MM.1S (cell line): ENCODE measurements at regions not wholly inside any gene's neighbourhood (a gene's known extent, or its start where the extent isn't known, plus 50 kb on each side); places are given as distances from the start of the nearest gene placed in this dataset.

Experiments used
- DNase-seq: peaks from one replicate; pipeline ENCODE4 v3.0.0-alpha.2; 2015
- H2AFZ ChIP-seq: fragments of 300-600 bp; sonication (generic); 2 replicates; pipeline ENCODE4 v1.6.0; 2016; ENCODE audit warnings: antibody characterized with exemption, low read length
- H3F3A ChIP-seq: fragments of 300-600 bp; sonication (generic); 2 replicates; pipeline ENCODE4 v1.6.1; 2016; ENCODE audit warnings: mild to moderate bottlenecking, antibody characterized with exemption, low read length, moderate library complexity, mixed read lengths; ENCODE audit not compliant: insufficient read depth
- H3K27ac ChIP-seq: fragments of 300-600 bp; sonication (generic); 2 replicates; pipeline ENCODE4 v1.5.1; 2016; ENCODE audit warnings: mild to moderate bottlenecking, low read length
- H3K27me3 ChIP-seq: fragments of 300-600 bp; sonication (generic); replicated peaks from 2 replicates; pipeline ENCODE4 v1.6.0; 2016; ENCODE audit warnings: low read length; ENCODE audit not compliant: insufficient read depth
- H3K36me3 ChIP-seq: fragments of 300-600 bp; sonication (generic); replicated peaks from 2 replicates; pipeline ENCODE4 v1.6.1; 2016; ENCODE audit warnings: mild to moderate bottlenecking, low read length, mixed read lengths; ENCODE audit not compliant: insufficient read depth
- H3K4me1 ChIP-seq: fragments of 300-600 bp; sonication (generic); 2 replicates; pipeline ENCODE4 v1.6.1; 2016; ENCODE audit warnings: low read length, mixed read lengths
- H3K4me2 ChIP-seq: fragments of 300-600 bp; sonication (generic); 2 replicates; pipeline ENCODE4 v1.6.0; 2016; ENCODE audit warnings: low read depth, low read length
- H3K4me3 ChIP-seq: fragments of 300-600 bp; sonication (generic); 2 replicates; pipeline ENCODE4 v1.5.1; 2016; ENCODE audit warnings: low read length, mixed read lengths
- H3K79me2 ChIP-seq: fragments of 300-600 bp; sonication (generic); 2 replicates; pipeline ENCODE4 v1.6.1; 2016; ENCODE audit warnings: mixed run types, low read length, mixed read lengths
- H3K9ac ChIP-seq: fragments of 300-600 bp; sonication (generic); 2 replicates; pipeline ENCODE4 v1.6.1; 2016; ENCODE audit warnings: low read length, mixed read lengths
- H3K9me2 ChIP-seq: fragments of 300-600 bp; sonication (generic); replicated peaks from 2 replicates; pipeline ENCODE4 v1.6.1; 2016; ENCODE audit warnings: mild to moderate bottlenecking, low read length, mixed read lengths; ENCODE audit not compliant: insufficient read depth
- H3K9me3 ChIP-seq: fragments of 300-600 bp; sonication (generic); replicated peaks from 2 replicates; pipeline ENCODE4 v1.6.1; 2016; ENCODE audit warnings: mild to moderate bottlenecking, low read length, mixed read lengths; ENCODE audit not compliant: insufficient read depth
- H4K20me1 ChIP-seq: fragments of 300-600 bp; sonication (generic); 2 replicates; pipeline ENCODE4 v1.6.1; 2016; ENCODE audit warnings: mild to moderate bottlenecking, low read length, moderate library complexity, mixed read lengths; ENCODE audit not compliant: insufficient read depth
- CTCF ChIP-seq: fragments of 300-600 bp; sonication (generic); IDR thresholded peaks from 2 replicates; pipeline ENCODE4 v1.5.1; 2016; ENCODE audit warnings: antibody characterized with exemption, low read length, mixed read lengths
- EZH2 ChIP-seq: fragments of 300-600 bp; sonication (generic); optimal IDR thresholded peaks from 2 replicates; pipeline ENCODE3; 2017; ENCODE audit warnings: low read depth, mild to moderate bottlenecking, antibody characterized with exemption, low read length, mixed read lengths
- EZH2phosphoT487 ChIP-seq: fragments of 300-600 bp; sonication (generic); IDR thresholded peaks from 2 replicates; pipeline ENCODE4 v1.6.1; 2018; ENCODE audit warnings: antibody characterized with exemption, low read length

DNA sequence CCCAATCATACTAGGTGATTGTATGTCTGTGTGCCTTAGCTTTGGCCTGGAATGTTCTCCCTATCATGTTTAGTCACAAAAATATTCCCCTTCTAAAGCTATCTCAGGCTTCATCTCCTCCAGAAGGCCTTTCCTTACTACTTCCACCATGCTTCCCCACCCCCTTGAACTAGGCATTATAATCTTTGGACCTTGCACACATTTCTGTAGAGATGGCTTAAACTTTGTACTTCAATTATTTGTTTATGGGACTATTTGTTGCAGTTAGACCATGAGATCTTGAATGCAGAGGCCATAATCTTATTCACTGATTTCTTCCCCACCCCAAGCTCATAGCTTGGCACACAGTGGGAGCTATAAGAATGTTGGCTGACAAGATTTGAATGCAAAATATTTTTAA is 262.0 kb upstream of the EDA2R start:
- Histone ChIP-seq H3K4me1 (no peaks in the 10 kb centered on the region), H3K4me2 (no peak overlapping the region), H3K36me3 (no peaks in the 10 kb centered on the region), H3K27me3 (no peaks in the 10 kb centered on the region), H3F3A (no peaks in the 10 kb centered on the region), H3K9ac (no peak overlapping the region), H3K9me3 (no peaks in the 10 kb centered on the region), H2AFZ (no peak overlapping the region), H3K27ac (no peak overlapping the region), H4K20me1 (no peaks in the 10 kb centered on the region), H3K9me2 (no peaks in the 10 kb centered on the region), H3K4me3 (no peak overlapping the region), H3K79me2 (no peaks in the 10 kb centered on the region)
- DNase-seq, result no peak
- TF ChIP-seq EZH2phosphoT487, result no peak
- no peak for TF ChIP-seq EZH2
- no peak for TF ChIP-seq CTCF

DNA sequence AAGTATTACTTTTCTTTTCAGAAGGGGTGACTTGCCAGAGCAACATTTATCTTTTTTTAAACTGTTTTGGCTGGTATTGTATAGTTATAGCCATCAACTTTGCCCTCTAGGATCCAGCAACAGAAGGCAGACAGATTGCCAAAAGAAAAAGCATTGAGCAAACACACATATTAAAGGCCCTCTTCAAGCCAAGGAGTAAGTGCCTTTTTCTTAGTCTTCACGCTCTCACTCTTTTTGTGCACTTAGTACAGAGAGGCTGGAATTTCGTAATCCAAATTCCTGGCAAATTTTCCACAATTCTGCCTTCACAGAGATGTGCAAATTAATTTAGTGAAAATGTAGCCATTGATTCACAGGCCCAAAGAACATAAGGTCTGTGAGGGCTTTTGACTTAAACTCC is 253.1 kb upstream of the EDA2R start:
- H3K4me2 ChIP-seq, result no peak overlapping the region
- no peaks in the 10 kb centered on the region for H3K79me2 ChIP-seq
- H3K9me2 ChIP-seq, result no peaks in the 10 kb centered on the region
- no peak for DNase-seq
- no peak for TF ChIP-seq EZH2
- no peak for TF ChIP-seq EZH2phosphoT487
- TF ChIP-seq CTCF, result no peak
- no peaks in the 10 kb centered on the region for H3K27me3 ChIP-seq
- no peaks in the 10 kb centered on the region for H3K9me3 ChIP-seq
- H3K4me3 ChIP-seq, result no peak overlapping the region
- H3K36me3 ChIP-seq, result no peaks in the 10 kb centered on the region
- H3K27ac ChIP-seq, result no peak overlapping the region
- no peaks in the 10 kb centered on the region for H4K20me1 ChIP-seq
- H3K4me1 ChIP-seq, result no peaks in the 10 kb centered on the region
- H2AFZ ChIP-seq, result no peak overlapping the region
- no peak overlapping the region for H3K9ac ChIP-seq
- no peaks in the 10 kb centered on the region for H3F3A ChIP-seq

DNA sequence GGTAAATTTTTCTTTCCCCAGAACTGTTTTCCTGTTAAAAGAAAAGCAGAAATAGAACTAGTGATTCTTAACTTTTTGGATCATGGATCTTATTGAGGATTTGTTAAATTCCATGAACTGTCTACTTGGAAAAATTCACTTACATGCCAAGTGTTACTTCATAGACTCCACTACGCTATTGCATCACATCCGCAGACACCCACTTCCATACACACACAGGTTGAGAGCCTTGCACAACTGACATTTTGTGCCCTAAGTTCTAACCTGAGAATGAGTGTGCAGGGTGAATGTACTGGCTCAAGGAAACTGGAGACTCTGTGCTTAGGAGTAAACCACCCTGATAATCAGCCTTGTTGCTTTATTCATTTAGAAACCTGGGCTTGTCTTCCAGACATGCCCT is 250.5 kb upstream of the EDA2R start:
- DNase-seq, result no peak
- TF ChIP-seq EZH2phosphoT487 (no peak), EZH2 (no peak), CTCF (no peak)
- H3K9me3 ChIP-seq, result no peaks in the 10 kb centered on the region
- no peak overlapping the region for H3K27ac ChIP-seq
- H3K79me2 ChIP-seq, result no peaks in the 10 kb centered on the region
- no peak overlapping the region for H3K4me2 ChIP-seq
- no peaks in the 10 kb centered on the region for H3K4me1 ChIP-seq
- H3K9ac ChIP-seq, result no peak overlapping the region
- no peaks in the 10 kb centered on the region for H3F3A ChIP-seq
- H3K27me3 ChIP-seq, result no peaks in the 10 kb centered on the region
- H3K36me3 ChIP-seq, result no peaks in the 10 kb centered on the region
- H3K9me2 ChIP-seq, result no peaks in the 10 kb centered on the region
- H4K20me1 ChIP-seq, result no peaks in the 10 kb centered on the region
- no peak overlapping the region for H2AFZ ChIP-seq
- no peak overlapping the region for H3K4me3 ChIP-seq
